ENCODE measurements at regions not wholly inside any gene's neighbourhood (a gene's known extent, or its start where the extent isn't known, plus 50 kb on each side); places are given as distances from the start of the nearest gene placed in this dataset.

DNA sequence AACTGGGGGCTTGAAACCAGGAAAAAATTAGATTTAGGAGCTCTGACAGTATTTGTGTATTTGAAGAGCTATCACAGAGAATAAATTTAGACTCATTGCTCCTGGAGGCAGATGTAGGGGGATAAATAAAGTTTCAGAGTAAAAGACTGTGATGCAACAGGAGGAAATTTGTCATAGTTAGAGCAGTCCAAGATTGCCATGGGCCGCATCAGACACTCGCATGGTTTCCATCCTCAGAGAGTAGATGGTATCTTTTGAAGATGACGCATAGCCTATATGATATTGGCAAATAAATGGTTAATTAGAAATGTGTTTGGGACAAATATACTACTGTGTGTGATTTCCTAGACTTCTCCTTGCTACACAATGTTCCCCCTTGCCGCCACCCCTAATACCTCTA, 170.5 kb downstream of the FTCDNL1 start:
- no peak overlapping the region for H3K4me3 ChIP-seq (replicated peaks; ENCODE audit: low read depth, low read length)
- TF ChIP-seq, protein P1, sequence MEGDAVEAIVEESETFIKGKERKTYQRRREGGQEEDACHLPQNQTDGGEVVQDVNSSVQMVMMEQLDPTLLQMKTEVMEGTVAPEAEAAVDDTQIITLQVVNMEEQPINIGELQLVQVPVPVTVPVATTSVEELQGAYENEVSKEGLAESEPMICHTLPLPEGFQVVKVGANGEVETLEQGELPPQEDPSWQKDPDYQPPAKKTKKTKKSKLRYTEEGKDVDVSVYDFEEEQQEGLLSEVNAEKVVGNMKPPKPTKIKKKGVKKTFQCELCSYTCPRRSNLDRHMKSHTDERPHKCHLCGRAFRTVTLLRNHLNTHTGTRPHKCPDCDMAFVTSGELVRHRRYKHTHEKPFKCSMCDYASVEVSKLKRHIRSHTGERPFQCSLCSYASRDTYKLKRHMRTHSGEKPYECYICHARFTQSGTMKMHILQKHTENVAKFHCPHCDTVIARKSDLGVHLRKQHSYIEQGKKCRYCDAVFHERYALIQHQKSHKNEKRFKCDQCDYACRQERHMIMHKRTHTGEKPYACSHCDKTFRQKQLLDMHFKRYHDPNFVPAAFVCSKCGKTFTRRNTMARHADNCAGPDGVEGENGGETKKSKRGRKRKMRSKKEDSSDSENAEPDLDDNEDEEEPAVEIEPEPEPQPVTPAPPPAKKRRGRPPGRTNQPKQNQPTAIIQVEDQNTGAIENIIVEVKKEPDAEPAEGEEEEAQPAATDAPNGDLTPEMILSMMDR (IDR thresholded peaks at IDR 0.05; ENCODE audit: low read depth, low read length, missing control alignments) = no peak
- no peak for DNase-seq (ENCODE audit: extremely low read depth, low read depth)

DNA sequence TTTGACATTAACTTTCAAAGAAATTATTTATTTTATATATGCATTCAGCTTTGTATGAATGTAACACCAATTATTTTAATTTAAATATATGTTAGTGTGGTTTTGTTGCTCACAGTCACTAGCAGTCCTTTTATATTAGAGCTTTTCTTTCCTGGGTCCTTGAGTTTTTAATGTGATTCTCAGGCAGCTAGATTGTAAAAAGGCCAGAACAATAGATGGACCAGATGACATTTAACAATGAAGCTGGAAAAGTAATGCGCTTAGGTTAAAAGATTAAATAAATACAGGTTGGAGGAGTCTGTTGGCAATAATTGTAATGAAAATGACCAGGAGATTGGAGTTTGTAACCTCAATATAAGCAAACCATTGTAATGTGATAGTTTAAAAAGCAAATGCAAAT, 171.1 kb downstream of the FTCDNL1 start:
- TF ChIP-seq, protein P1 (IDR thresholded peaks at IDR 0.05; ENCODE audit: low read depth, low read length, missing control alignments) = no peak
- no peak overlapping the region for H3K4me3 ChIP-seq (replicated peaks; ENCODE audit: low read depth, low read length)
- DNase-seq (ENCODE audit: extremely low read depth, low read depth) = no peak

DNA sequence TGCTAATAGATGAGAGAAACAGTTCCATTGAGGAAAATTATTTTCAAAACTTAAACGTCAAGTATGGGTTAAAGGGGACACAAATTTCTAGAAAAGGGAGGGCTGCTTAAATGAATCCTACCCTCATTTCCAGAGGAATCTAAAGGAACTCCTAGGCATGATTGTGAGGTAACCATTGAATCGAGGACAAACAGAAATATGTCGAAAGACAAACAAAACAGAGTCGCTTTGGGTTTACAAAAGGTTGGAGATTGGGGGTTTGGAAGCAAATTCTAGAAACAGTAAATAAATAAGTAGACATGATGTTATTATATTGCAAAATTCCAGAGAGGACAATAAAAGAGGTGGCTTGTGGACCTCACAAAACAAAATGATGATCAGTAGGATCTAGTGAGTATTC, 173.1 kb downstream of the FTCDNL1 start:
- TF ChIP-seq, protein P1 (IDR thresholded peaks at IDR 0.05; ENCODE audit: low read depth, low read length, missing control alignments) = no peak
- H3K4me3 ChIP-seq (replicated peaks; ENCODE audit: low read depth, low read length) = no peak overlapping the region
- DNase-seq (ENCODE audit: extremely low read depth, low read depth) = no peak

DNA sequence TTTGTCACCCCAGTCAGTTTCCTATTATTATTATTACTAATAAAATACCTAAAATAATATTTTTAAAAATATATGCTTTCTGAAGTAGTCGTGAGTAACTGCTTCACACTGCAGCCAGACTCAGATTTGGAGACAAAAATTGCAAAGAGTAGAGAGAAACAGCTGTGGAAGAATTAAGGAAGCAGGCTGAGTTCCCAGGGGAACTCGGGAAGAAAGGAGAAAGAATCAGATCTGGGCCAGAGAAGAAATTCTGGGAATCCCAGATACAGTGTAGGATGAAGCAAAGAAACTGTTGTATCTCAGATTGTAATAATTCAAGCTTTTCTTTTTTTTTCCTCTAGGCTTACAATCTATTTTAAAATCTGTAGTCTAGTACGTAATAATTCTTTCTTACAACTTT, 182.3 kb downstream of the FTCDNL1 start:
- DNase-seq (ENCODE audit: extremely low read depth, low read depth) = no peak
- TF ChIP-seq, protein P1 (IDR thresholded peaks at IDR 0.05; ENCODE audit: low read depth, low read length, missing control alignments) = no peak
- H3K4me3 ChIP-seq (replicated peaks; ENCODE audit: low read depth, low read length) = no peak overlapping the region

DNA sequence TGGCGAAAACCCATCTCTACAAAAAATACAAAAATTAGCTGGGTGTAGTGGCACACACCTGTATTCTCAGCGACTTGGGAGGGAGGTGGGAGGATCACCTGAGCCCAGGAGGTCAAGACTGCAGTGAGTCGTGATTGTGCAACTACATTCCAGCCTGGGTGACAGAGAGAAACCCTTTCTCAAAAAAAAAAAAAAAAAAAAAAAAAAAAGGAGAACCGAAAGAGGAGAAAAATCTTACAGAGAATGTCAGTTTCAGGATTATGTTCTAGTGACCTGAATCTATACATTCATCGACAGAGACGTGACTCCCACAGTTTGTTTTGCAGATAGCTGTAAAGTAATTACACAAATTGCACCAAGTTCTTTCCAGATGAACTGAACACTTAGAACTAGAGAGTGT, 187.8 kb downstream of the FTCDNL1 start:
- DNase-seq (ENCODE audit: extremely low read depth, low read depth) = no peak
- no peak overlapping the region for H3K4me3 ChIP-seq (replicated peaks; ENCODE audit: low read depth, low read length)
- TF ChIP-seq, protein P1 (IDR thresholded peaks at IDR 0.05; ENCODE audit: low read depth, low read length, missing control alignments) = no peak

DNA sequence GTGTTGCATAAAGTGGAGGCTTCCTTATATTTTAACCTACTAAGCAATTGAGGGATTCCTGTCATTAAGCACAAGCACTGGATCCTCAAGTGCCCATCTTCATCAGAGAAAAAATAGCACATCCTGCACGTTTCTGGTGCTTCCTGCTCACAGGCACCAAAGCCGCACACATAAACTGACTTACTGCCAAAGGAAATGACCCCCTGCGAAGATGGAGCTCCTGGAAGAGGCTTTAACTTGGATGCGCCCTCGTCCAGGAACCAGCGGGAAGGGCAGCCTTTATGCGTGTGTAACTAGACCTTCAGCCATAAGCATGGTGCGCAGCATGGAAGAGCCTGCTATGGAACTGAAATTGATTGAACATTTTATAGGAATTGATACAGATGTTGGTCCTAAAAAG, 188.7 kb downstream of the FTCDNL1 start:
- DNase-seq (ENCODE audit: extremely low read depth, low read depth) = no peak
- no peak overlapping the region for H3K4me3 ChIP-seq (replicated peaks; ENCODE audit: low read depth, low read length)
- TF ChIP-seq, protein P1 (IDR thresholded peaks at IDR 0.05; ENCODE audit: low read depth, low read length, missing control alignments) = no peak

DNA sequence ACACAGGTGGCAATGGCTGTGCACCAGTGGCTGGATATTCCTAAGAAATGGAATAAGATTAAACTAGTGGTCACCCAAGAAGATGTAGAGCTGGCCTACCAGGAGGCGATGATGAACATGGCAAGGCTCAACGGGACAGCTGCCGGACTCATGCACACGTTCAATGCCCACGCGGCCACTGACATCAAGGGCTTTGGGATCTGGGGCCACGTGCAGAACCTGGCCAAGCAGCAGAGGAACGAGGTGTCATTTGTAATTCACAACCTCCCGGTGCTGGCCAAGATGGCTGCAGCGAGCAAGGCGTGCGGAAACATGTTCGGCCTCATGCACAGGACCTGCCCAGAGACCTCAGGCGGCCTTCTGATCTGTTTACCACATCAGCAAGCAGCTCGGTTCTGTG, 190.8 kb downstream of the FTCDNL1 start:
- H3K4me3 ChIP-seq (replicated peaks; ENCODE audit: low read depth, low read length) = no peak overlapping the region
- DNase-seq (ENCODE audit: extremely low read depth, low read depth) = no peak
- TF ChIP-seq, protein P1 (IDR thresholded peaks at IDR 0.05; ENCODE audit: low read depth, low read length, missing control alignments) = no peak
